ENCODE measurements at regions not wholly inside any gene's neighbourhood (a gene's known extent, or its start where the extent isn't known, plus 50 kb on each side); places are given as distances from the start of the nearest gene placed in this dataset.
A peak's percentile ranks its signal among the peaks of the same experiment; 100 is the strongest.
"Not testable (repeated sequence)": the region's sequence is repeated elsewhere in the genome, so short reads cannot be mapped to it uniquely, and the experiment has no call there.

DNA sequence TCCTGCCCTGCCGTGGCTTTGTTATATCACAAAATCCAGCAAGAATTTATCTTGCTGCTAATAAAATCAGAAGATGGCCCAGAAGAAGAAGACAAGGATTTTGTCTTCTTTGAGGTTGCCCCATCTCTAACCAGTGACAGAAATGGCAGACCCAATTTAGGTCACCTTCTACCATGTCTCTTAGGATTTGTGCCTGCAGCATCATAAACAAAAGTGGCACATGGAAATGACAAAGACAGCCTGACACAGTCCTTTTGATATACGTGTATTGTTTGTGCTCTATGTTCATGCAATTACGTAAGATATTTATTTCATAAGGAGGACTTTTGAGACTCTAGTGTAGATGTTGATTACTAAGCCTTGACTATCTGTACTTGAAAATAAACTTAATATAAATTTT, 135.9 kb upstream of the TMTC4 start:
- peak; percentile 82 for DNase-seq

DNA sequence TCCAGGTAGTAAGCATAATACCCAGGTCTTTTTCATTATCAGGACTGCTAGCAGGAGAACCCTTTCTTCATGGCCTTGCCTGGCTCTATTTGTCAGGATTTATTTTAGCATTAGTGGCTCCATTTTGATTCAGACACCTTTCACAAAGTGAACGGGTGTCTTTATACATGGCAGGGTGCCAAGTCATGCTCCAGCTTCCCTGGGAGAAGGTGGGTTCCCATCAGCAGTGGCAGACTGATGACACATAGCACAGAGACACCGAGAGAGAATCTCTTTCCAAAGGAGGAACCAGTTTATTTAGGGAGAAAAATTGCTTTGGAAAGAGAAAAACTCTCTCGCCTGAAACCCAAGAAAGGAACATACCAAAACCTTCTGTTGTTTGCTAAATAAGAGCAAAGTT, 135.3 kb upstream of the TMTC4 start:
- DNase-seq: no peak

DNA sequence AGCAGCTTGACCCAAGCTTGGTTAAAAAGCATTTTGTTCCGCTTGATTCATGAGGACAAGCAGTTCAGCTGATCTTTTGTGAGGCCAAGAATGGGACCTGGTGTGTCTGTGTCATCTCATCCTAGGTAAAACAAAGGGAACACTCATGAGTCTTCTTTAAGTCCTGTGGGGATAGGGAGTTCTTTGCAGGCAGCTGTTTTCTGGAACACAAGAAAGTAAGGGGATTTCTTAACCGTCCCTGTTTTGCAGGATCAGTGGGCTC, 134.5 kb upstream of the TMTC4 start:
- no peak for DNase-seq

DNA sequence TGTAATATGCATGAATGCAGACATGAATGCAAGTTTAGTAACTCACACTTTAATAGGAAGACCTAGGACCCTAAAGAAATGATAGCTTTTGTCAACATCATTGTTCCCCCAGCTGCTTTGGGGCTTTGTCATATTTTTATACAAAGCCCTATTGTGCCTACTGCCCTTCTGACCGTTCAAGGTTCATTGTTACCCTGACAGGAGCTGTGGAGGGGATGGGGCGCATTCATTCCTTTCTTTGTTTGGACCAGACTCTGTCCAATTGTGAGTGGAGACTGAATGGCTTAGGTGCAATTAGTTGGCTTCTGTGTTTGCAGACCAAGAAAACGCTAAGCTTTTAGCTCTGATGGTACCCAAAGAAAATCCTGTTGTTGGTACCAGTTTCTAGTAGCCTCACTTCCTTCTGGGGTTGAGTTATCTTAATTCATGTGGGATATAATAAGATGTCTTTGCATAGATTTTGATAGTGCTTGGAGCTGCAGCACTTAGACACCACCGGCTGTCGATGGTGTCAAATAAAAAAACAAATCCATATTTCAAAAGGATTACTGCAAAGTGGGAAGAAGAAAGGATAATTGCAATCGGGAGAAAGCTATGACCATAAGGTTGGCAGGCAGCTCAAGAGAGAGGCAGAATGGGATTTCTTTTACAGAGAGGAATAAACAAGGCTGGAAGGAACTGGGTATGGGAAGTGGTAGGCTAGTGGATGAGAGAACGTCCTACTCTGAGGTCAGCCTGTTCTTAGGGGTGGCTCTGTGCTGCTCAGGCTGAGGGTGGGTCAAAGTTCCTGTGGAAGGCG, 133.9 kb upstream of the TMTC4 start:
- DNase-seq: peak; percentile 92

DNA sequence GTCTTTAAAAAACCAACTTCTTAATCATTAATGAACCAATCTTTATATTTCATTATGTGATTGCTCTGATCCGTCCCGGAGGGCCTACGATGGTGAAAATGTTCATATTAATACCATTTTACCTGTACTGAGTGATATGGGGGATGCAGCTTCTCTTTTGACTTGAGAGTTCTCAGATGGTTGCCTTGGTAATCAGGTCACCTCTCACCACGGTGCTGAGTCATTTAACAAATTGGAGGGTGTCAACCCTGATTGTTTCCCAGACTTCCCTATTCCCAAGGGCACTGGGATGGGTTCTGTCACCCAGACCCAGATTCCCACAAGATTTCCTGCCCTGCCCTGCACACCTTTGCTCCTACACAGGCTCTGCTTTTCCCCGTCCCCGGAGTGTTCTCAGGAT, 128.5 kb upstream of the TMTC4 start:
- DNase-seq: no peak

DNA sequence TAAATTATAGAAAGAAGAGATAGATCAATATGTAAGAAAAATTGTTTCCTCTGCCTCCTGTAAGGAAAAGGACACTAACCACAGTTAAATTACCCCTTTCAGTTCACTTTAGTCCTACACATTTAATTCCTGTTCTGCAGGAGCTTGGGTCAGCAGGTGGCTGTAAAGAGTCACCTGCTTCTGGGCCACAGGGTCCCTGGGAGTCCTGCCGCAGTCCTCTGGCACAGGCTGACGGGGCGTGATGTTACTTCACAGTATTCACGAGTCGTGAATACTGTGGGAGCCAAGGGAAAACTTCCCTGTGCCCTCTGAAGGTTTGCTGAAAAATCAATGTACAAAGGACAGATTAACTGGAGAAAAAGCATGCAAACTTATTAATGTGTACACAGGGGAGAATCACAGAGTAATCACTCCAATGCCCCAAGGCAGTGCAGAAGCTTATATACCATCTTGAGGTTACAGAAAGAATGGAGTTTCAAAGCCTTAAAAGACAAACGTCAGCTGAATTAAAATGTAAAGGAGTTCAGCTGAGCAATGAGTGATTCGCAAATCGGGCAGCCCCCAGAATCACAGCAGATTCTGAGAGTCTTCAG, 125.8 kb upstream of the TMTC4 start:
- no peak for DNase-seq

DNA sequence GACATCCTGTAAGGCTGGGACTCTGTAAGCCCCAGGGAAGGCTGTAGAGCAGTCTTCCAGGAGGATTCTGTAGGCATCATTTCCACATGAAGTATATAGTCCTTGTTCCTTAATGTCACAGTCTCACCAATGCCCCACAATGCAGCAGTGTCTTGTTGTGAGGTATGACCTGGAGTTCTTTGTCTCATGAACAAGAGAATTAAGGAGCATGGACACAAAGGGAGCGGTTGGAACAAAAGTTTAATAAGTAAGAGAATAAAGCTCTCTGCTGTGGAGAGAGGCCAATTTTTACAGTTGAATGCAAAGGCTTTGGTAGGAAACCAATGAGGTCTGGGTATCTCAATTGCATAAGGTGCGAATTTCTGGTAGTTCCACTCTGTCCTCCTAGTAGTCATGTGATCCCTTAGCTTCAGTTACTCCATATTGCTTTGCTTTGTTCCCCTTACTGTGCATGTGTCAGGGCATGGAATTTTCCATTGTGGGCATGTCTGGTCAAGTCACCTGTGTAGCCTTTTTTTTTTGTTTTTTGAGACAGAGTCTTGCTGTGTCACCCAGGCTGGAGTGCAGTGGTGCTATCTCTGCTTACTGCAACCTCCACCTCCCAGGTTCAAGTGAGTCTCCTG, 124.3 kb upstream of the TMTC4 start:
- no peak for DNase-seq

DNA sequence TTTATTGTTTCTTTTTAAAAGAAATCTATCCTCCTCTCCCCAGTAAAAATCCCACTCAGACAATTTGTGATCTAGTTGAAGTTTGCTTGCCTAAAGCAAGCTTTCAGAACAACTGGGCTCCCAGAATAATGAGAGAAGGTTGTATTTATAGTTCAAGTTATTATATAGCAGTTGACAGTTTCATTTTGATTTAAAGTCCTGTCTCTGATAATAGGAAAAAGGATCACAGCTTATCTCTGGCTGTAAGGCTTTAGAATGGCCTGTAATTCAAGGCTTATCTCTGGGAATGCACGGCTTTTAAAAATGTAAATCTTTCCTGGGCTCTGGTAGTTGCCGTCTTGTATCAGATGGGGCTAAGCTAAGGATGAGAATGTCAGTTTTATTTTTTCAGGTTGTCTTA, 123.3 kb upstream of the TMTC4 start:
- no peak for DNase-seq

DNA sequence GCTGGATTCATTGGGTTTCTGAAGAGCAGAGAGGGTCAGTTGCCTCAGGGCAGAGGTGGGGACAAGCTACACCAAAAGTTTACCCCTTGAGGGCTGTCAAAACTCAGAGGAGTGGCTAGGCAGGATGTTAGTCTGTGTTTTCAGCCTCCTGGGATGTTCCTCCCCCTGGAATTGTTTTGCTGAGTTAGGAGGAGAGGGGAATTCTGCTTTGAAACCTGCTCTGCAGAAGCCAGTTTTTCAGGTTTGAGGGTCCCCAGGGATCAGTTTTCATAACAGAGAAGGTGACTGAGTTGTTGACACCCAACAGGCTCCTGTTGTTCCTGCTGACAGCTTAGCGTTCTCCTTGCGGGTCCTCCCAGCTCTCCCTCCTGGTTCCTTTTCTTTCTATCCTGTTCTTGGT, 121.9 kb upstream of the TMTC4 start:
- no peak for DNase-seq

DNA sequence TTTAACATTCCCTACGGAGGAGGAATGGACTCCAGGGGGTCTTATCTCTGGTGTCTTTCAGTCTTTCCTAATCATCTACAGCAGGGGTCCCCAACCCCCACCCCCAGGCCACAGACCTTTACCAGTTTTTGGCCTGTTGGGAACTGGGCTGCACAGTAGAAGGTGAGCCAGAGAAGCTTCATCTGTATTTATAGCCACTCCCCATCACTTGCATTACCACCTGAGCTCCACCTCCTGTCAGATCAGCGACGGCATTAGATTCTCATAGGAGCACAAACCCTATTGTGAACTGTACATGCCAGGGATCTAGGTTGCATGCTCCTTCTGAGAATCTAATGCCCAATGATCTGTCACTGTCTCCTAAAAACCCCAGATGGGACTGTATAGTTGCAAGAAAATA, 120.0 kb upstream of the TMTC4 start:
- DNase-seq: no peak

DNA sequence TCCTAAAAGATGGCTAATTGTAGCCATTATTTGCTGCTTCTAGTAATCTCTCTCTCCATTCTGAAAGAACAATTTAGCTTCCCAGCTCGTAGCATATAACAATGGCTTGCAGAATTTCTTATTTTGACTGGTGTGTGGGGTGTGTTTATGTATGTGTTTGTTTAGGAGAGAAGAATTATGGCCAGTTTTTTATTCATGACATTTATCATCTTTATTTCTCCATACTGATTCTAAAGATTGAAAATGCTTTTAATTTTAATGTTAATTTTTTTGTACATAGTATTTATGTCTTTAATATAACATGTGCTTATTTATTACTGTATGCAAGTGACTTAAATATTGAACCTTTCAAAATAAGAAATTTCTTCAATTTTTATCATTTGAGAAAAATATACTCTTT, 115.8 kb upstream of the TMTC4 start:
- no peak for DNase-seq

DNA sequence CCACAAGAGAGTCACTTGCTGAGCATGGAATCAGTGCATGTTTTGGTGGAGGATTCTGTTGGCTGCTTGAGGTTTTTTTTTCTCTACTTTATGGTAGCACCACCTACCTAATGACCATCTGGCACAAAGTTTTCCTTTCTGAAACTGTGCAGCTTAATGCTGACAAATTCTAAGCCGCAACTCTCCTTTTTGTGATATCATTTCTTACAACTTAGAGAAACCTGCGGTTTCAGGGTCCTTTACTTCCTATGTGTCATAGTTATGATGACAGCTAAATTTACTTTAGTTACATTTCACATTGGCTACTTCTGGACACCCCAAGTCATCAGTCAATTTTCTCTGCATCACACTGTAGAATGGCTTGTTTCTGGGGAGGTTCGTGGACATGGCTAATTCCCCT, 115.4 kb upstream of the TMTC4 start:
- DNase-seq: no peak

DNA sequence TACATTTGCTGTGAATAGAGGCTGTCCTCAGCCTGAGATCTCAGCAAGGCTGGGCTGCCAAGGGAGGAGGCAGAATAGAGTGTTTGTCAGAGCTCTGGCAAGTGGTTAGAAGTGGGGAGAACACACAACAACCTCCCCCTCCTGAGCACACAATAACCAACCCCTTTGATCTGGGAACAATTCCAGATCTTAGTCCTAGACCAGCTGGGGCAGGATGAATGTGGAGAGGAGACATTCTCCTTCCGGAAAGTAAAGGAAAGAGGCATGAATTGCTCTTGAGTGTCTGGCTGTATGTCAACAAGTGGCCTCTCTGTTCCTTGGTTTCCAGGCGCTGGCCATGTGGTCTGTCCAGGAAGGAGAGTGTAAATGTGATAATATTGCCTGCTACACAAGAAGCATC, 114.9 kb upstream of the TMTC4 start:
- DNase-seq: no peak

DNA sequence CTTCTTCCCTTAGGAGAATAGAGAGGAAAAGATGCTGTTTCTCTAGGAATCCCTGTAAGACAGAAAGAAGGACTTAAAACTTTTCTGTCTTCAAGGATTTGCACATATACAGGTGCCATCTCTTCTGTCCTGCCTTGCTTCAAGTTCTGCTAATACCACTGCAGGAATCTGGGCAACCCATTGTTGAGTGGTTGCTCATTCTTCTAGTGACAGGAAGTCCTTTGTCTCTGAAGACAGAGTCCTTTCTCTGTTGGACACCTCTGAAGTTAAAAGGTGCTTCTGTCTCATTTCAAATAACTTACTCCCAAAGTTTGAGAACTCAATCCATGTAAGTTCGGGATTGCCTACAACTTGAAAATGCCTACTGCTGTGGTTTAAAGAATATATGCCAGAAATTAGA, 114.4 kb upstream of the TMTC4 start:
- no peak for DNase-seq

DNA sequence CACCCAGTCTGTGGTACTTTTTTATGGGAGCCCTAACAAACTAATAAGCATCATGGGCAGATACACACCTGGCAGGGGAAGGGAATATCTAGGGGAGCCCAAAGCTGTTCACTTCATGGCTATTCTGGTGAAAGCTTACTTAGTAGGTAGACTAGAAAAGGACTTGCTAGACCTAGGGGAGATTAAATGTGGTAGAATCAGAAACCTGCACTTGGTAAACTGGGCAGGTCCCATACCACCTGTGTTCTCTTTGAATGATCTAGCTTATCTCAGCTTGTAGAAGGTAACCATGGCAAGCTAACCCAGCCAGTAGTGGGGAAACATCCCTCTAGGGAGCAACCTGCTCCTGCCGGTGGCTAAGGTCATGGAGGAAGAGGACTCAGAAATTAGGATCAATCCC, 113.9 kb upstream of the TMTC4 start:
- no peak for DNase-seq

DNA sequence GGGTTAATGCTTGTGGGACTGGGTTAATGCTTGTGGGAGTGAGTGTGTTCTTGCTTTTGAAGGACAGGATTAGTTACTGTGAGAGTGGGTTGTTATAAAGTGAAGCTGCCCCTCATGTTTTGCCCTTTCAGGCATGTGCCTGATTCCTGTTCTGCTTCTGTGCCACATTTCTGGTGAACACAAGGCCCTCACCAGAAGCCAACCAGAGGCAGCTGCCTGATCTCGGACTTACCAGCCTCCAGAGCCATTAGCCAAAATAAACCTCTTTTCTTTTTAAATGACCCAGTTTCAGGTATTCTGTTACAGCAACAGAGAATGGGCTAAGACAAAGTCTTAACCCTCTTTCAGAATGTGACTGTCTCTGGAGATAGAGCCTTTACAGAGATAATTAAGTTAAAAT, 113.3 kb upstream of the TMTC4 start:
- no peak for DNase-seq

DNA sequence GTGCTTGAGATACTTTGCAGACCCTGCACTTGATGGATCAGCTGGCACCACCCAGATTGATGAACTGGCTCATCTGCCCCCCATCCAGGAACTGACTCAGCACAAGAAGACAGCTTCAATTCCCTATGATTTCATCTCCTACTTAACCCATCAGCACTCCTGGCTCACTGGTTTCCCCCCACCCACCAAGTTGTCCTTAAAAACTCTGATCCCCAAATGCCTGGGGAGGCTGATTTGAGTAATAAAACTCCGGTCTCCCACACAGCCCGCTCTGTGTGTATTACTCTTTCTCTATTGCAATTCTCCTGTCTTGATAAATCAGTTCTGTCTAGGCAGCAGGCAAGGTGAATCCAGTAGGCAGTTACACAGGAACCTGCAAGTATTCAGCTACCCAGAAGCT, 102.1 kb upstream of the TMTC4 start:
- DNase-seq: not testable (repeated sequence)

DNA sequence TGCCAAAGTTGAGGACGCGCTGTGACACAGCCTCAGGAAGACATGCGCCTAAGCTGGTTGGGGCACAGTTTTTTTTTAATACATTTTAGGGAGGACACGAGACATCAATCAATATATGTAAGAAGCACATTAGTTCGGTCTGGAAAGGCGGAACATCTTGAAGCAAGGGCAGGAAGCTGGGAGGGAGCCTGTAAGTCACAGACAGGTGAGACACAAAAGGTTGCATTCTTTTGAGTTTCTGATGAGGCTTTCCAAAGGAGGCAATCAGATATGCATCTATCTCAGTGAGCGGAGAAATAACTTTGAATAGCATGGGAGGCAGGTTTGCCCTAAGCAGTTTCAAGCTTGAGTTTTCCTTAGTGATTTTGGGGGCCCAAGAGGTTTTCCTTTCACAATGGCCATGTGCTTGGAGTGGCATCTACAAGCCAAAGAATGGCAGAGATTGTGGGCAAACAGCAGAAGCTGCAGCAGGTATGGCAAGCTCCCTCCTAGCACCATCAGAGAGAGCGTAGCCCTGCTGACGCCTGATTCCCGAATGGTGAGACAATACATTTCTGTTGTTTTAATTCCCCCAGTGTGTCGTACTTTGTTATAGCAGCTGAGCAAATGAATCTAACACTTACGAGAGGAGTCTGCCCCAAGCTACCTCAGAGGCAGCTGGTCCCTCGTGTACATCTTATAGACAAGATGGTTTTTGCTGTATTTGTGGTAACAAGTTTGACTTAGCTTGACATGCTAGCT, 99.5 kb upstream of the TMTC4 start:
- DNase-seq: no peak

DNA sequence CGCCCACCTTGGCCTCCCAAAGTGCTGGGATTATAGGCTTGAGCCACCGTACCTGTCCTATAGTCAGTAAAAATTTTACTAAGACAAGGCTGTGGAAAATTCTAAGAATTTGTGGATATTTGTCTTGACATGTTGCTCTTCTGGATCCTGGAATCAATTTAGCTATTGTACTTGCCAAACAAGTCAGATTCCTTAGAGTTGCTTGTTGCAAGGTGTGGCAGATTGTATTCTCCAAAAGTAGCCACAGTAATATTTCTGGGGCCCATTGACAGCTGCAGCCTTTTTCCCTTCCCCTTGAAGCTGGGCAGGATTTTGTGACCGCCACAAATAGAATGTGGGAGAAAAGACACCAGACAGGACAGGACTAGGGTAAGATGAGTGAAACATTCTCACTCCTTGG, 98.8 kb upstream of the TMTC4 start:
- no peak for DNase-seq

DNA sequence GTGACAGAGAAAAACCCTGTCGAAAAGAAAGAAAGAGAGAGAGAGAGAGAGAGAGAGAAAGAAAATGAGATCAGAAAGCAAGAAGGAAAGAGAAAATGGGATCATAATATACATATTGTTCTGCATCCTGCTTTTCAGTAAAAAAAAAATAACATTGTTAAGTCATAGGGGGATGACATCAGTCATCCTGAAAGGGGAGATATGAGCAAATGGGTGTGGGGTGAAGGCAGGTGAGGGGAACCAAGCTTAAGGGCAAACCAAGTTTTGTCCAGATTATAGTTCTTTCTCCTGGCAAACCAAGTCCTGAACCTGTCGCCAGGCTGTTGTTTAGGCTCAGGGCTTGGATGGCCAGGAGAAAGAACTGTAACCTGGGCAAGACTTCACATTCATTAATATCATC, 92.6 kb upstream of the TMTC4 start:
- no peak for DNase-seq

DNA sequence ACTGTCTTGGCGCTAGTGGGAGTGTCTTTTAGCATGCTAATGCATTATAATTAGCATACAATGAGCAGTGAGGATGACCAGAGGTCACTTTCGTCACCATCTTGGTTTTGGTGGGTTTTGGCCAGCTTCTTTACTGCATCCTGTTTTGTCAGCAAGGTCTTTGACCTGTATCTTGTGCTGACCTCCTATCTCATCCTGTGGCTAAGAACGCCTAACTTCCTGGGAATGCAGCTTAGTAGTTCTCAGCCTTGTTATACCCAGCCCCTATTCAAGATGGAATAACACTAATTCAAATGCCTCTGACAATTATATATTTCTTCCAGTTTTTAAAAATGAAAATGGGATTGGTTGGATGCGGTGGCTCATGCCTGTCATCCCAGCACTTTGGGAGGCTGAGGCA, 92.0 kb upstream of the TMTC4 start:
- DNase-seq: not testable (repeated sequence)

DNA sequence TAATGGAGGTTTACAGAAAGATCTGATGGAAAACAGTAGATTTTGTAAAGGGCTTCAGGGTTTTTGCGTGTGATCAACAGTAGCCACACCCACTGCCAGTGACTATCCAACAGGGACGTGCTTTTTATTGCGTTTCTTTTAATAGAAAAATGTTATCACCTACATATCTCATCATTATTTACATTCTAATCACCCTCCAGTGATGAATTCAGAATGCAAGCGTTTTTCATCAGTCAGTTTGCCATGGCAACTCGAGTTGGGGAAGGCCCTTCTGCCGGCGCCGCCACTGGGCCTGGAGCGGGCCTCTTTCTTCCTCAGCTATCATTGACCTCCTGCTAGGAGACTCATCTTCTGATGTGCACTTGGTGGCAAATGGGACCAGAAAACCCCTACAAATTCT, 90.3 kb upstream of the TMTC4 start:
- no peak for DNase-seq

DNA sequence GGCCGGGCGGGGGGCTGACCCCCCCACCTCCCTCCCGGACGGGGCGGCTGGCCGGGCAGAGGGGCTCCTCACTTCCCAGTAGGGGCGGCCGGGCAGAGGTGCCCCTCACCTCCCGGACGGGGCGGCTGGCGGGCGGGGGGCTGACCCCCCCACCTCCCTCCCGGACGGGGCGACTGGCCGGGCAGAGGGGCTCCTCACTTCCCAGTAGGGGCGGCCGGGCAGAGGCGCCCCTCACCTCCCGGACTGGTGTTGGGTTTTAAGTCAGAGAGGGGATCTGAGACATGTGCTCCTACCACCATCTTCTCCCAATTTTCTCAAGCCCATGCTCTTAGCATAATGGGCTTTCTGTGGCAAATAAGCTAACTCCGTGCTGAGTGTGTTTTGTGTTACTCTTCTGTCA, 87.5 kb upstream of the TMTC4 start:
- not testable (repeated sequence) for DNase-seq

DNA sequence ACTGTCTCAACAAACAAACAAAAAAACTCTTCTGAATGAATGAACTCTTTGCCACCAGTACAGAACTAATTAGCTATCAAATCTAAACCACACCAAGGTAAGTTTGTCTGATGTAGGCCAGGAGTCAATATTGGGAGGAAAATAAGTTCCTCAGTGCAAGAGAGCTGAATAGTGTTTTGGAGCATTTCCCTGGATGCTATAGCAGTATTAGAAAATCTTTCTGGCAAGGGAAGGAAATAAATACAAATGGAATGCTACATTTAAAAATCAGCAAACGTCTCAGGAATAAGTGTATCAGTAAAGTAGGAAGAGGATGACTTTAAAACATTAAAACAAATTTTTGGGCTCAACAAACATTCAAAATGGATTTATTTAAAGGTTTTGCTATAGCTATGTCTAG, 81.3 kb upstream of the TMTC4 start:
- DNase-seq: no peak
